ENCODE measurements at regions not wholly inside any gene's neighbourhood (a gene's known extent, or its start where the extent isn't known, plus 50 kb on each side); places are given as distances from the start of the nearest gene placed in this dataset.

DNA sequence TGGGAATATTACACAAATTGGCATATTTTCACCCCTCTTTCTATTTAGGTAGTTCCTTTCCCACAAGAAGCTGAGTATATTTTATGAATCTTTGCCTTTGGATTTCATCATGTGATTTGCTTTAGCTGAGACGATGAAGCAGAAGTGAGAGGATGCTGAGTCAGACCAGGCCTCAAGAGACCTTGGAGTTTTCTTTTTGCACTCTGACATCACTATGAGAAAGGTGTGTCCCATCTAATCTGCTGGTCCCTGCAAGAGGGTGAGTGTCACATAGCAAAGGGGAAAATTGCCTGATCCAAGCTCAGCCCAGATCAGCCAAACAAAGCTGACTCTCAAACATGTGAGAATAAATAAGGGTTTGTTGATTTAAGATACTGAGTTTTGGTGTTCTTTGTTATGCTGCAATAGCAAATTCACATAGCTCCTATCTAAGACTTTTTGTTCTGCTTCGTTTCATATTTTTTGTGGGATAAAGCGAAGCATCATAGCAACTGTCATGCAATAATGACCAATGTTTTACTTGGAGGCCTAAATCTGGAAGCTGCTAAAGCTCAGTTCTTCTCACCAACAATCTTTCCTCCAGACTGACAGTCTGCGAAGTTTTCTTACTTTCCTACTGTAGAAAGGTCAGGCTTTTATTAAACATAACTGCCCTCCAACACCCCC is 176.9 kb downstream of the PDHA2 start:
- DNase-seq (no peak), ATAC-seq (no peak)
- no peak for TF ChIP-seq POLR2A (IDR thresholded peaks at IDR 0.05)
- TF ChIP-seq CTCF (IDR thresholded peaks at IDR 0.05 in 4 of 5, conservative IDR thresholded peaks at IDR 0.05 in 1 of 5) = no peak
- Histone ChIP-seq H3K36me3 (no peaks in the 10 kb centered on the region), H3K4me3 (no peak overlapping the region), H3K27me3 (no peaks in the 10 kb centered on the region), H3K9me3 (no peaks in the 10 kb centered on the region), H3K27ac (no peak overlapping the region), H3K4me1 (no peaks in the 10 kb centered on the region)
- intact Hi-C loops (cut with DNase I; ENCODE audit: low total_unique reads) (no loop called here), in situ Hi-C loops (cut with MboI; ENCODE audit: low sequenced_read_pairs in 4 of 4) (no loop called here)

GRCh38 chr4:96025011-96025410 is 185.1 kb downstream of the PDHA2 start:
- no peak for TF ChIP-seq CTCF (IDR thresholded peaks at IDR 0.05 in 4 of 5, conservative IDR thresholded peaks at IDR 0.05 in 1 of 5)
- no peak for TF ChIP-seq POLR2A (IDR thresholded peaks at IDR 0.05)
- Histone ChIP-seq H3K27me3 (no peaks in the 10 kb centered on the region), H3K27ac (no peak overlapping the region), H3K36me3 (no peaks in the 10 kb centered on the region), H3K9me3 (no peaks in the 10 kb centered on the region), H3K4me1 (no peaks in the 10 kb centered on the region), H3K4me3 (no peak overlapping the region)
- DNase-seq (no peak), ATAC-seq (no peak)
- in situ Hi-C loops (cut with MboI; ENCODE audit: low sequenced_read_pairs in 4 of 4) (no loop called here), intact Hi-C loops (cut with DNase I; ENCODE audit: low total_unique reads) (no loop called here)

DNA sequence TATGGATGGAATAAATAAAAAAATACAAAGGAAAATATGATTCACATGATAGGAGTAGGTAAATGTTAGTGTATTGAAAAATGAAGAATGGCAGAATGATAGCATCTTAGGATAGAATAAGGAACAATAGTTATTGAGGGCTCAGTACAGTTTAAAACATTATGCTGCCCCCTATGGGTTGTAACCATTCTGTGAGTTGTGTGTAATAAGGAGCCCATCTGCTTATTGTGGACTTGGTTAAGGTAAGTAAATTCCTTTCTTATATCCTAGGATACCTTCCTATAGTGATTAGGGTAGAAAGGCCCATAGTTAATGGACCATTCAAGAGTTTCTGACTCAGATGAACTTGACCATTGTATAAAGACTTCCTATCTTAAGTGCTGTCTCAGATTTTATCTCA is 195.8 kb downstream of the PDHA2 start:
- in situ Hi-C loops (cut with MboI; ENCODE audit: low sequenced_read_pairs in 4 of 4) = no loop called here

DNA sequence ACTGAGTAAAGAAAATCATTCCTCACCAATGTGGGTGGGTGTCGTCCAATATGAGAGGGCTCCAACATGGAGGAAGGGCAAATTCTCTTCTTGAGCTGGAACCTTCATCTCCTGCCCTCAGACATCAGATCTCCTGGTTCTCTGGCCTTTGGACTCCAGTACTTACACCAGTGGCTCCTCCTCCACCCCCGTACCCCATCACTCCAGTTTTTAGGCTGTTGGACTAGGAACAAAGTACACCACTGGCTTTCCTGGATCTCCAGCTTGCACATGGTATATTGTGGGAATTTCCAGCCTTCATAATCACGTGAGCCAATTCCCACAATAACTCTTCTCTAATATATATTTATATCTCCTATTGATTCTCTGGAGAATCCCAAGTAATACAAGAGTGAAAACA is 196.9 kb downstream of the PDHA2 start:
- no peaks in the 10 kb centered on the region for H3K9me3 ChIP-seq
- no peaks in the 10 kb centered on the region for H3K27me3 ChIP-seq
- no peaks in the 10 kb centered on the region for H3K36me3 ChIP-seq
- in situ Hi-C loops (cut with MboI; ENCODE audit: low sequenced_read_pairs in 4 of 4) = no loop called here
- no peak overlapping the region for H3K27ac ChIP-seq
- no peak overlapping the region for H3K4me3 ChIP-seq
- TF ChIP-seq CTCF (IDR thresholded peaks at IDR 0.05 in 4 of 5, conservative IDR thresholded peaks at IDR 0.05 in 1 of 5) (no peak), POLR2A (IDR thresholded peaks at IDR 0.05) (no peak)
- DNase-seq (no peak), ATAC-seq (no peak)
- intact Hi-C loops (cut with DNase I; ENCODE audit: low total_unique reads) = no loop called here
- no peaks in the 10 kb centered on the region for H3K4me1 ChIP-seq

More for the DNA sequence above, 195.8 kb downstream of the PDHA2 start:
- no peaks in the 10 kb centered on the region for H3K4me1 ChIP-seq
- TF ChIP-seq POLR2A (IDR thresholded peaks at IDR 0.05) (no peak), CTCF (IDR thresholded peaks at IDR 0.05 in 4 of 5, conservative IDR thresholded peaks at IDR 0.05 in 1 of 5) (no peak)
- H3K27ac ChIP-seq = no peak overlapping the region
- H3K4me3 ChIP-seq = no peak overlapping the region
- no peaks in the 10 kb centered on the region for H3K27me3 ChIP-seq
- H3K36me3 ChIP-seq = no peaks in the 10 kb centered on the region
- DNase-seq (no peak), ATAC-seq (no peak)
- intact Hi-C loops (cut with DNase I; ENCODE audit: low total_unique reads) = no loop called here
- H3K9me3 ChIP-seq = no peaks in the 10 kb centered on the region

- Histone ChIP-seq H3K27ac (no peak overlapping the region), H3K4me3 (no peak overlapping the region), H3K36me3 (no peaks in the 10 kb centered on the region), H3K9me3 (no peaks in the 10 kb centered on the region), H3K4me1 (no peaks in the 10 kb centered on the region), H3K27me3 (no peaks in the 10 kb centered on the region)
- no peak for ATAC-seq
- TF ChIP-seq CTCF (IDR thresholded peaks at IDR 0.05 in 4 of 5, conservative IDR thresholded peaks at IDR 0.05 in 1 of 5) (no peak), POLR2A (IDR thresholded peaks at IDR 0.05) (no peak)
- no peak for DNase-seq
- intact Hi-C loops (cut with DNase I; ENCODE audit: low total_unique reads) (no loop called here), in situ Hi-C loops (cut with MboI; ENCODE audit: low sequenced_read_pairs in 4 of 4) (no loop called here)
Observed at GRCh38 chr4:96037705-96038104, 197.8 kb downstream of the PDHA2 start.
